ENCODE measurements at regions not wholly inside any gene's neighbourhood (a gene's known extent, or its start where the extent isn't known, plus 50 kb on each side); places are given as distances from the start of the nearest gene placed in this dataset.

DNA sequence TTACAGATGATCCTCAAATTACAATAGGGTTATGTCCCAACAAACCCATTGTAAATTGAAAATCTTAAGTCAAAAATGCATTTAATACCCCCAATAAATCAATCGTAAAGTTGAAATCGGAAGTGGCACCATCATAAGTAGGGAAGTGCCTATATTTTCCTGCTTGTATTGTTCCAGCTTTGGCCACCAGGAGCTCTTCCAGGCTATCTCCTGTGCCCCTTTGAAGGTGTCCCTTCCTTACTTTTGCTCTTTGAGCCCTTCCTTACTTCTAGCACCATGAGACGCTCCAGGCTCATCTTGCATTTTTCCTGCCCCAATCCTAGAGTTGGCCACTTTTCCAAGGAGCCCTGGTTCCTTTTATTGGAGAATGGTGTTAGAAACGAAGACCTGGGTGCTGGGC is 163.0 kb upstream of the TSC22D1 start:
- TF ChIP-seq, protein P1, sequence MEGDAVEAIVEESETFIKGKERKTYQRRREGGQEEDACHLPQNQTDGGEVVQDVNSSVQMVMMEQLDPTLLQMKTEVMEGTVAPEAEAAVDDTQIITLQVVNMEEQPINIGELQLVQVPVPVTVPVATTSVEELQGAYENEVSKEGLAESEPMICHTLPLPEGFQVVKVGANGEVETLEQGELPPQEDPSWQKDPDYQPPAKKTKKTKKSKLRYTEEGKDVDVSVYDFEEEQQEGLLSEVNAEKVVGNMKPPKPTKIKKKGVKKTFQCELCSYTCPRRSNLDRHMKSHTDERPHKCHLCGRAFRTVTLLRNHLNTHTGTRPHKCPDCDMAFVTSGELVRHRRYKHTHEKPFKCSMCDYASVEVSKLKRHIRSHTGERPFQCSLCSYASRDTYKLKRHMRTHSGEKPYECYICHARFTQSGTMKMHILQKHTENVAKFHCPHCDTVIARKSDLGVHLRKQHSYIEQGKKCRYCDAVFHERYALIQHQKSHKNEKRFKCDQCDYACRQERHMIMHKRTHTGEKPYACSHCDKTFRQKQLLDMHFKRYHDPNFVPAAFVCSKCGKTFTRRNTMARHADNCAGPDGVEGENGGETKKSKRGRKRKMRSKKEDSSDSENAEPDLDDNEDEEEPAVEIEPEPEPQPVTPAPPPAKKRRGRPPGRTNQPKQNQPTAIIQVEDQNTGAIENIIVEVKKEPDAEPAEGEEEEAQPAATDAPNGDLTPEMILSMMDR (conservative IDR thresholded peaks at IDR 0.05; ENCODE audit: low read depth, low read length), result no peak; the same call in 1 of the 2 replicates
- TF ChIP-seq EZH2phosphoT487 (IDR thresholded peaks at IDR 0.05; ENCODE audit: borderline replicate concordance, low read length) (no peak), EZH2 (IDR thresholded peaks at IDR 0.05; ENCODE audit: low read length, unreplicated experiment) (no peak)

Measured in PC-3 (cell line).